SK-N-SH (cell line): ENCODE measurements at regions not wholly inside any gene's neighbourhood (a gene's known extent, or its start where the extent isn't known, plus 50 kb on each side); places are given as distances from the start of the nearest gene placed in this dataset.

Experiments
- CTCF ChIP-seq: fragments of 200-600 bp; sonication (generic); IDR thresholded peaks from 2 replicates; pipeline ENCODE4 v1.6.1; 2017; ENCODE audit warnings: antibody characterized with exemption, mild to moderate bottlenecking, moderate library complexity
- EZH2phosphoT487 ChIP-seq: fragments of 200-600 bp; sonication (generic); IDR thresholded peaks from 2 replicates; pipeline ENCODE4 v1.6.1; 2017; ENCODE audit warnings: low read depth, mixed run types, mild to moderate bottlenecking, antibody characterized with exemption, moderate library complexity, borderline replicate concordance

GRCh38 chrX:127305013-127305412, 485.5 kb downstream of the PRR32 start:
- TF ChIP-seq EZH2phosphoT487, result no peak
- TF ChIP-seq CTCF, result no peak
